Renal pelvis (tissue), 1 donor: ENCODE measurements at regions not wholly inside any gene's neighbourhood (a gene's known extent, or its start where the extent isn't known, plus 50 kb on each side); places are given as distances from the start of the nearest gene placed in this dataset.

Experiments used
- DNase-seq: peaks from one replicate; pipeline ENCODE4 v3.0.0-alpha.2; 2013

DNA sequence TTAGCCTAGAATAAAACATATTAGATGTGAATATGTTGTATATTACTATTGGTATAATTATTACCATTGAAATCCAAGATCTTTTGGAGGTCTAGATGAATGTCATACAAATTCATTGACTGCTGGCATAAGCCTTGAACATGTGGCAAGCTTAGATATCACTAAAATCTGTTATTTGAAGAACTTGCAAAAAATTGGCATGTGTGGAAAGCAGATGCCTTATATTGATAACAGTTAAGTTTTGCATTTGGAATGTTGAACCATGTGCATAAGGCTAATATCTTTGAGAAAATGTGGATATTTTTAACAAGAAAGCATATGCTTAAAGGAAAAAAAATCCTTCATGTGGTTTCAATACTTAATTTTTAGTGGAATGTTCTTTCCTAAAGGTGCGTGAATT, 203.6 kb upstream of the PRICKLE1 start:
- no peak for DNase-seq

DNA sequence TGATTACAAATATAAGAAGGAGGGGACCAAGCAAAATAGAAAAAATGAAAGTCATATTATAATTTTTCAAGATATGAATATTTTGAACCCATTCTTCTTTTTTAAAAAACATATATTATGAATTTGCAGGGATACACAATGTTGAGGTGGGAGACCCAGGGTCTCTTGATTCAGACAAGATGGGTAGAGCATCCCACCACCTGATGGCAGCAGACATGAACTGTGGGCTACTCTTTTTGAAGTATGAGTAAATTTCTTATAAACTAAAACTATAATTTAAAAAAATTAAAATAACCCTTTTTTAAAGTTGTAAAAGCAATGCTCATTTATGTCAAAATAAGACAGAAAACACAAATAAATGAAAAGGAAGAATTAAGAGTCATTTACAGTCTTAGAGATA, 202.7 kb upstream of the PRICKLE1 start:
- DNase-seq = no peak

DNA sequence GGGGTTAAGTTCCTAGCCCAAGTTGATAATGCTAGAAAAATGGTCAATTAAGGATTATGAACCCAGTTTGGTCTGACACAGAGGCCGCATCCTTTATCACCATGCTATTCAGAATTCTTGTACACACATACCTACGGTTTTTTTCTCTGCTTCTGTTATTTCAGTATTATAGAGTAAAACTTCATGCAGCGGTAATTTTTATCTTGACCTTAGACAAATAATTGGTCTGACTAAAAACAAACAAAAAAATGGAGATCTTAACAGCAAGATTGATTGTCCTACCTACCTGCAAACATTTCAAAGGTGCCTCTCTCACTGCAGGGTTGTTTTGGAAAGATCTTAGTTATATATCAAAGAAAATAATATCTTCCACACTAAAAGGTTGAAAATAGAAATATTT, 201.9 kb upstream of the PRICKLE1 start:
- no peak for DNase-seq

DNA sequence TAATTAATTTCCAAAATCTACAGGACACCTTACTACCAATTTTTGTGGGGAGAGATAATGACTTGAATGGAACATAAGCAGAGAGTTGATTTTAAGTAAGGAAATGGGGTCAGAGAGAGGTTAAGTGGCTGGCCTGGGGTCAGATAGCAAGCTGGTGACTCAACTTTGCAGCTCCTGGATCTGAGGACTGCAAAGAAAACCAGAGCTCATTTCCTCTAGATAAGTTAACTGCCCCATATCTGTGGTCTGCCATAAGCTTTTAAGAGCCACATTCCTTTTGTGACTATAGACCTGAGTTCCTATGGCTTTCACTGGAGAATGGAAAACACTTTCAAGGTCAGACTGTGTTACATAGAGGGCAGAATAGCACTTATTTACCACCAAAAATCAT, 201.2 kb upstream of the PRICKLE1 start:
- DNase-seq = no peak

DNA sequence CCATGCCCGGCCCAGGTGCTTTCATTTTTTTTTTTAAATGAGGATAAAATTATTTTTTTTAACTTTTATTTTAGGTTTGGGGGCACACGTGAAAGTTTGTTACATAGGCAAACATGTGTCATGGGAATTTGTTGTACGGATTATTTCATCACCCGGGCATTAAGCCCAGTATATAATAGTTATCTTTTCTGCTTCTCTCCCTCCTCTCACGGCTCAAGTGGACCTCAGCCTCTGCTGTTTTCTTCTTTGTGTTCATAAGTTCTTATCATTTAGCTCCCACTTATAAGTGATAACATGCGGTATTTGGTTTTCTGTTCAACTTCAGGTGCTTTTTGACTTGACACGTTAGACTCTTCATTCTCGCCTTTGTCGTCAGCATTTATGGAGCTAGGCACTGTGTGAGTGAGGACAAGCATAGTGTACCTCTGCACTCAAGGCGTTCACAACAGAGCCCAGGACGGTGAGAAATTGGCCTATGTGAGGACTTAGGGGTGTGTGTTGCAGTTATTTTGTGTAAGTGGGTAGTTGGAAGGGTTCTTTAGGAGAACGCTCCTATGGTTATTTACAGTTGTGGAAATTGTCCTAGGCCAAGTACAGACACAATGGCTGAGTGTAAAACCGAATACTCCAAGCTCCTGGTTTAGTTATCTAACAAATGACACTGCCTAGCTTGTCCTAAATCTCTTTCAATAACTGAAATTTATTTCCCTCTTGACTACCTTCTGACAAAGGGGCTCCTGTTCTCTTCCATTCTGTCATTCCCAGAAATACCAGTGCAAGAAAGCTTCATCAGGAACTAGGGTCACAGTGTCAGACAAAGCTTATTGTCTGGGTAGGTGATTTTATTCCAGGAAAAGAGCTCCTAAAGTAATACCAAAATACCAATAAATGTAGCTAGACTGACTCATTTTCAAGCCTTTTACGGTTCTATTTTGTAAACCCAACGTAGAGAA, 200.5 kb upstream of the PRICKLE1 start:
- DNase-seq = no peak

DNA sequence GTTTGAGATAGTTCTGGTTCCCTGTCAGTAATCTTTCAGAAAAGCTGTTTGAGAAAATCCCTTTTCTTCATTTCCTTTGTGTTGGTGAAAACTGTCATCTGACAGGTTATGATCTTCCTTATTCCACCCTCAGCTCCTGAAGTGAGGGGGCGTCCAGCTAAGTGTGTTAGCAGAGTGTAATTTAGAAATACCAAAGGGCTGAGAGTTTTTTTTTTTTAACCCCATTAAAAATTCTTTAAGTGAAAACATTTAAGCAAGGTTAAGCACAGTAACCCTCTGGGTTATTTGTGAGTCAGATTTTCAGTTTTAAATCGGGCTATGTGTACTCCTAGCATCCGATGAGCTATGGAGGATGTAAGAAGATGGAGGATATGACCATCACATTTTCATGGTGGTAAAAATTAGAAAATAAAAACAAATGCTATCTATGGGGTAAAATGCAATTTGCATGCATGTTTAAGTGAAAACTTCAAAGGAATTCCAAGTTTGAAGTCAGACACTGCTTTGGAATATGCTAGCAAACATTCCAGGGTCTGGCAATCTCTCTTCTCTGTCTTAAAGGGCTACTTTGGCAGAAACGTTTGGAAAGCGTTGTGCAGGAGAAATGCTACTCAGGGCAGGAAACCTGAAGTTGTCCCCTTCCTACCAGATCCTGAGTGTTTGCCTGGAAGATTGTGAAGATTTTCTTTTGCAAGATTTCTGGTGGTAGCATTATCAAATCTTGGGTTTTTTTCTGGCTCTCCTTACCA, 197.0 kb upstream of the PRICKLE1 start:
- no peak for DNase-seq

DNA sequence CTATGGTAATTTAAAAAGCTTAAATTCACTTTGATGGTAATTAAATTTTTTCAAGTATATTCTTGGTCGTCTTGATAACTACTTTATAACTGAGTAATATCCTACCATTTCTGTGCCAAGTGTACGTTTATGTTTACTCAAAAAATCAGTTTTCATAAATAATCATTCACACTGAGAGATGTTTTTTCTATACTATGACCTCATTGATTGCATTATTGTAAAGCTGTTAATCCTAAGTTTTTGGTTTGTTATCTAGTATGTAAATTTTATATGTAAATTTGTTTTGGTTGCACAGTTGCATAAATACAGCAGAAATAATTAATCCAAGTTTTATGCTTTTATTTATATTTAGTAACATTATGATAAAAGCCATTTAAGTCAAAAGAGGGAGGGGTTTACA, 196.4 kb upstream of the PRICKLE1 start:
- DNase-seq = no peak

DNA sequence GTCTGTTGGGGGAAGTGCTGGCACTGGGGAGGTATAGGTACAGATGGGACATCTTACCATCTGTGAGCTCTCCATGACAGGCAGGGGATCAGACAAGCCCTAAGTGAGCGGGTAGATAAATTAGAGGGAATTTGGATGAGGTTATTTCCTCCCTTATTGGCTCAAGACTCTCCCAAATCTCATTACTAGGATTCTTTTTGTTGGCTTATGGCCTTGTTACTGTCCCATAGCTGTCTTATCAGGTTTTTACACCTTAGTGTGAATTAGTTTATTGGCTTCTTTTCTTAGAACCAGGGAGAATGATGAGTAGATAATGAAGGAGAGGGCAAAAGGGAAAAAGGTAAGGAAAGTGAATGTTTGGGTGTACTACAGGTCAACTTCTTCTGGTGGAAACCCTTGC, 191.1 kb upstream of the PRICKLE1 start:
- no peak for DNase-seq

DNA sequence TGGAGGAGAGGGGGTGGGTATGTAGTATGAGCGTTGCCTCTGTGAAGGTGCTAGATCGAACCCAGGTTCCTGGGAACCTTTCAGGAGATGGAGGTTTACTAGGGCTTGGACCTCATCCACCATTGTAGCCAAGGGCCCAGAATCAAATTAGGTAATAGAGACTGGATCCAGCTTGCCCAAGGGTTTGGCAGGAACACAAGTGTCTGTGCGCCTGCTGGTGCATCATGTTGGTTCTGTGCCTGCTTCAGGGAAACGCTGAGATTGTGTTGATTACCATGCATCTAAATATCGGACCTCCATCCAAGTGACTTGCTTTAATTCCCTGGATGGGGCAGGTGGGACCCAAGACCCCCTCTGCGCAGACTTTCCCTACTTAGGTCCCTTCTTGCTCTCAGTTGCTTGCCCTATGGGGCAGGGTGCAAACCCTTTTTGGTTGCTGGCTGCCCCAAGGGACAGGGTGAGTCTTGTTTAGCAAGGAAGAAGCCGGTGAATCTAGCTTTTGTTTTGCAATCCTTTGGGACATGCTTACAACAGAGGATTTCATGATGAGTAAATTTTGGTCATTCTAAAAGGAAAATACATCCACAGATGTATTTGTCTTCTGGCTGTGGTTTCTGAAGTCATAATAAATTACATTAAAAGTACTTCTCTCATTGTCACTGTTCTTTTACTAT, 189.8 kb upstream of the PRICKLE1 start:
- no peak for DNase-seq

DNA sequence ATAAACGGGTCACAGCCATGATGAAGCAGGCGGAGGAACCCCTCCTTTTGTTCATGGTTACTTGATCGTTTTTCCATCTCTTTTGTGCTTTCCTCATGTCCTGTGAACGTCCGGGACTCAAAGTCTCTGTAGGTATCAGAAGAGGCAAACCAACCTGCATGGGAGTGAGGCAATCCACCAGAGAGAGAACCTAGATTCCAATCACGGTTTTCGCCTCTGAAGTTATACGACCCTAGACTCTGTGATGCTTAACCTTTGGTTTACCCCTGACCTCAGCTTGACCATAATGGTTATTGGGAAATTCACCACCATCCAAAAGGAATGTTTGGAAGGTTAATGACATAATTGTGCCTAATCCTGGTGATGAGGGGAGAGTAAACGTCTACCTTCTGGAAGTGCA, 186.8 kb upstream of the PRICKLE1 start:
- DNase-seq = no peak

DNA sequence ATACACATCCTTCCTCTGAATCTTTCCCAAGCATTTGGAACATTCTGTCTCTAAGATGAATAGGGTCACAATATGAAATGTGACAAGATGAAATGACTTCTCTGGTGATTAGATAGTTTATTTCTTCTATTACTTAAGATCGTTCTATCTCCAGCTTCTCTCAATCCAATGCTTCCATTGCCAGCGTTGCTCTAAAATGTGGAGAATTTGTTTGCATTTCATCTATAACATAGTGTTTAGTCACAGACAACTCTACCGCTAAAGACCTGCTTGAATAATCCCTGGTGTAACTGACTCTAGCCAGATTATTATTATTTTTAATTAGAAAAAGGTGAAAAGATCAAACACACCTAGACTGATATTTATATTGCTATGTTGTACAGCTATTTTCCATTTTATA, 184.7 kb upstream of the PRICKLE1 start:
- DNase-seq = no peak

DNA sequence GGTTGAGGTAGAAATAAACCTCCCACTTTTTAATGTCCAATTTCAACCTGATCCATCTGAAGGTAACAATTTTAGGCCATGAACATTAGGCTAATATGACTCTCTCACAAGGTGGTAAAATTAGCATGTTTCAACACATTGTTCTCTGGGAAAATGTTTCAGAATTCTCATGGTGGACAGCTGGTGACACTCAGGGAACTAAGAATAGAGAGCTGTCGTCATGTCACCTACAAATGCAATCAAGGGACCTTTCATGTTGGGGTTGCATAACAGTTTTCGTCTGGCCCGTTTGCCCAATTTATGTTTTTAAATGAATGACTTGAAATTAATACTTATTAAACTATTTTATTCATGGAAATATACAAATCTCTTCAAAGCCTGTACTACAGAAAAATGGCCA, 180.7 kb upstream of the PRICKLE1 start:
- no peak for DNase-seq

DNA sequence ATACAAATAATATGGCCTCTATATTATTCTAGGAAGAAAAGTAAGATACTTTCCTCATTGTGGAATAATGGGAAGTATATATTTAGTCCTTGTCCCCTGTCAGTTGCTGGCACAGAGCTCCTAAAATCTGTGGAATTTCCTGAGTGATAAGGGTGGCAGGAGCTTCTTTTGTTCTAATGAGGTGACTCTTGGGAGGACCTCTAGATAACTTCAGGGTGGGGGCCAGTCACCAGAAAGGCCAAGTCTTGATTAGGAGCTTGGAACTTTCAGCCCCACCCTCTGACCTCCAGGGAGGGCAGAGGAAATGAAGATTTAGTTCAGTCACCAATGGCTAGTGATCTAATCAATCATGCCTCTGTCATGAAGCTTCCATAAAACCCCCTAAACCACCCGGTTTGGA, 179.9 kb upstream of the PRICKLE1 start:
- no peak for DNase-seq

DNA sequence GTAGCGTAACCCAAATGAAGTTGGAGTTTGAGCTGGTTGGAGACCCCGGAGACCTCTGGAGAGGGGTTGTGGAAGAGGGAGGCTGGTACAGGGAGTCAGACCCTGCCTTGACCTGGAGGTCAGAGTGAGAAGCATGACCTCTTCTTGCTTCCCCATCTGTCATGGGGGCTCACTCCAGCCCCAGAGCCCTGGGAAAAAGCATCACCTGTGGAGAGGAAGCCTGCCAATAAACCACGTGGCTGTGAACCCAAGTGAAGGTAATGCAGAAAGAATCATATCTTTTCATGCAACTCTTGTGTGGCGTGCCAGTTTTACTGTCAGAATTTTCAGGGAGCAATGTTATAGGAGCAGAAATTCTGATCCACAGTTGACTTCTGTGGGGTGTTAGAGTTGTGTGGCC, 178.5 kb upstream of the PRICKLE1 start:
- DNase-seq = no peak

DNA sequence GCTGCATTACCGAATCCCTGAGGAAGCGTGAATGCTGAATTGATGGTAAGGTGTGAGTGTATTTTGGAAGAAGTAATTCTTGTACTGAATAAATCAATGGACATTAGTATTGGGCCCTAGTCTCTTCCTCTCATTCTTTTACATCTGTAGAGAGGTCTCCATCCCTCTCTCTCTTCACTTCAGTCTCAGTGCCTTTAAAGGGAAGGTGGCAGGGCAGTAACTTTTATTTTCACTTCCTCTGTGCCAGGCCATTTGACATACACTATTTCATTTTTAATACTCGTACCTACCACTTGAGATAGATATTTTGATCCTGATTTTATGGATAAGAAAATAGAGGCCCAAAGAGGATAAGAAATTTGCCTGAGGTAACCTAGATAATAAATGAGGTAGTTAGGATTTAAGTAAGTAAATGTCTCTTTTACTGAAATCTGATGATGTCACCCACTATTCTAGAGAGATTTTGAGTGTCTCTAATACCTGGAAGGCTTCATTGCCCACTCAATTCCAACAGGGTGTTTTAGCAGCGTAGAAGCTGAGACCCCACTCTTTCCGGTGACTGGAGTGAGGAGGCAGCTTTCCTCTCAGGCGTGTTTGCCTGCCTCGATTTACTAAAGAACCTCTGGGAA, 177.9 kb upstream of the PRICKLE1 start:
- no peak for DNase-seq

DNA sequence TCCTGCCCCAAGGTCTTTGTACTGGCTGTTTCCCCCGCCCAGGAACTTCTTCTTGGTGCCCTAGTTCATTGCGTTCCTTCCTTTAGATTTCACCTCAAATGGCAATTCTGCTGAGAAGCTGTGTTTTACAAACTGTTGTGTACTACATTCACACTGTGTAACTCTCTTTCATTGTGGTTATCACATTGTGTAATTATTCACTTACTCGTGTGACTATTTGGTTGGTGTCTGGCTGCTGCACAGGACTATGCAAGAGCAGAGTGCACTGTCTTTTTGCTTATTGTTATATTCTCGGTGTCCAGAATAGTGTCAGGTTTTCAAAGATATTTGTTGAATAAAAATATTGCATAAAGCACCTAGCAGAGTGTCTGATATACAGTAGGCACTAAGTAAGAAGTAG, 177.2 kb upstream of the PRICKLE1 start:
- DNase-seq = no peak

DNA sequence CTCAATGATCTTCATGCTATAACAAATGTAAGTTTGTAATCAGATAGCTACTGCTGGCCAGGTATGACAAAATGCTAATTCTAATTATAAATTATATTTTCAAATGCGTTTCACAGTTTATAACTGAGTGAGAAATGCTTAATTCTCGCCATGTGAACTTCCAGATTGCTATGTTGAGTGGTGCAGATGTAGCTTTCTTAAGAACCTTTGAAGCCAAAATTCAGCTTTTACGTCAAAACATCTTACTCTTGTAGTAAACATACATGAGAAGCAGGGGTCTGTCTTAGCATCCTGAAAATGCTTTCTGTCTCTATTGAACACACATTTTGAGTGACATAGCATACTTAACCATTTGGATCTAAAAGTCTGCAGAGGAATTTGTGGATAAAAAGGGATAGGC, 176.5 kb upstream of the PRICKLE1 start:
- no peak for DNase-seq

DNA sequence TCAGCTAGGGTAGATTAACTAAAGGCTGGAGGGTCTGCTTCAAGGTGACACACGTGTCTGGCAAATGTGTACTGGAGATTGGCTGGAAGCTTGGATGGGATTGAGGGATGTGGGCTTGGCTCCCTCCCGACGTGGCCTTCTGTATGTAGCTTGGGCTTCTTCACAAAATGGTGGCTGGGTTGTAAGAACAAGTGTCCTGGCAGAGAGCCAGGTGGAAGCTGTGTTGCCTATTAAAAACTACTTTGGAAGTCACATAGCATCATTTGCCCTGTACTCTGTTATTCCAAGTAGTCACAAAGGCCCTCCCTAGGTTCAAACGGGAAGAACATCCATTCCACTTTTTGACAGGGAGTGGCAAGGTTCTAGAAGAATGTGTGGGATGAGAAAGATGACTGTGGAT, 174.1 kb upstream of the PRICKLE1 start:
- no peak for DNase-seq

DNA sequence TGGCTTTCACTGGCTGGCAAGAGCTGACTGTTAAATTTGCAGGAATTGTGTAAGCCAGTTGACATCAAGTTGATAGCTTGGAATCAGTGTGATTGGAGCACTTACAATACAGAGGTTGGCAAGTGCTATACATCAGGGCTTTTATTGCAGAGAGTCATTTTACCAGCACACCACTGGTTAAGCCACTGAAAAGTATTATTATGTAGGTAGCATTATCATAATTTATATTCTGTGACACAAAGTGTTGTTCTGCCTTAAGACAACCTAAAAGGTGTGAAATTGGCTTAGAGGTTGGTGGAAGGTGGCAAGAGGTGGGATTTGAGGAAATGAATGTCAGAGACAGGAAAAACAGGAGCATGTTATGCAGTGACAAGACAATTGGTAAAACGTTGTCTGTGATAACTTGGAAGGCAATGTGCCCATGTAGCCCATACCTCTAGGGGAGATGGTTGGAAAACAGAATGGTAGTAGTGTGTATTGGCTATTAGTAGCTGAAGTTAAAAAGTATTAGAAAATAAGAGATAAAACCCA, 172.9 kb upstream of the PRICKLE1 start:
- DNase-seq = no peak

DNA sequence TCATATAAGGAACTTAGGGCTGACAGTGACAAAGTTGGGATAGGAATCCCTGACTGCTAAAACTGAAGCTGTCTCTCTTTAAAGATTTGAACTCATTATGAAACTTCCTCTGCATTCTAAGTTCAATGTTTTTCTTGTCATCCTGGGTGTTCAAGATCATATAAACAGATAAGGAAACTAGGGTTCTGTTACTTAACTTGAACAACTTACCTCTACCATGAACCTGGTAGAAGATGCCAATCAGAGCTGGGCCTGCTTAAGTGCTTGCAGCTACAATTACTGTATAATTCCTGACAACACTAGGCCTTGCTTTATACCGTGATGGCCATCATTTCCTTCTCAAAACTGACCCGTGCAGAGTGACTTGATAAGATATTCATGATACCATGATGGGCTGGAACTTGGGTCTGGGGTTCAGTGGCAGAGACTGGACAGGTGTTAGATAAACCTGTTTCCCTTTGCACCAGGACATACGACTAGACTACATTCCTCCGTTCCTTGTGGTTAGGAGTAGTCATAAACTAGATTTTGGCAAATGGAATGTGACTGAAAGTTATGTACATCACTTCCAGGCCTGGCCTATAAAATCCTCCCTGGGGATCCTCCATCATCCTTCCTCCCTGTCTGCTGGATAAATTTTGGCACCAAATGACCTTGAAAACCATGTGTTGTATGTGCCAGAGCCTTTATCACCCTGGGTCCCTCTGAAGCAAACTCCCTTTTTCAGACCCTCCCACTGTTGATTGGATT, 172.2 kb upstream of the PRICKLE1 start:
- no peak for DNase-seq

DNA sequence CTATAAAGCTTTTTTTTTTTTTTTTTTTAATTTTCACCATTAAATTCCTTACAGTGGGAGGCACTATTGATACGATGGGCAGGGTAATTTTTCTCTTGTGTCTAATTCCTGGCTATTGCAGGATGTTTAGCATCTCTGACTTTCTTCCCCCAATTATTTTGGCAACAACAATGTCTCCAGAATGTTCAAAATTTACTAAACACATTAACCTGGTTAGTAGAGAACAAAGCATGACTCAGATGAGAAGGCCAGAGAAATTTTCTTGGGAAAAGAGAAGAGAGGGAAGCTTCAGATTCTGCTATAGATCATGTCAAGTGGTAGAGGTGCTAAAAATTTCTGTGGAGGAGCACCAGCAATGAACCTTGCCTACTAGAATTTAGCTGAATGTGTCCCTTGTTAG, 171.5 kb upstream of the PRICKLE1 start:
- DNase-seq = no peak
